ENCODE measurements at regions not wholly inside any gene's neighbourhood (a gene's known extent, or its start where the extent isn't known, plus 50 kb on each side); places are given as distances from the start of the nearest gene placed in this dataset.

- no peak for DNase-seq (ENCODE audit: low read depth in 1 of 2, low spot score in 2 of 2)
- H3K27ac ChIP-seq (ENCODE audit: low read depth, low read length), result no peak overlapping the region
- no peak for TF ChIP-seq SUZ12 (IDR thresholded peaks at IDR 0.05; ENCODE audit: low read length)
- TF ChIP-seq SP2 (IDR thresholded peaks at IDR 0.05; ENCODE audit: low read length), result no peak
- no peak for TF ChIP-seq CBX8 (IDR thresholded peaks at IDR 0.05; ENCODE audit: borderline replicate concordance, low read depth, low read length)
- no peak for TF ChIP-seq SIX5 (IDR thresholded peaks at IDR 0.05; ENCODE audit: low read depth, low read length)
- no peak for TF ChIP-seq ATF2 (IDR thresholded peaks at IDR 0.05; ENCODE audit: low read length)
- no peak for TF ChIP-seq MAFK (IDR thresholded peaks at IDR 0.05; ENCODE audit: low read depth, low read length)
- TF ChIP-seq SRF (IDR thresholded peaks at IDR 0.05; ENCODE audit: low read depth, low read length), result no peak
- no peak for TF ChIP-seq HDAC2 (IDR thresholded peaks at IDR 0.05; ENCODE audit: borderline replicate concordance in 1 of 2, low read depth in 2 of 2, low read length in 2 of 2)
- no peak for TF ChIP-seq CBX5 (IDR thresholded peaks at IDR 0.05; ENCODE audit: low read depth, low read length)
- no peak for TF ChIP-seq TAF1 (IDR thresholded peaks at IDR 0.05; ENCODE audit: low read depth, low read length)
- no peak for TF ChIP-seq KDM5A (IDR thresholded peaks at IDR 0.05; ENCODE audit: low read length)
- TF ChIP-seq ATF3 (IDR thresholded peaks at IDR 0.05; ENCODE audit: insufficient read depth, low read depth, low read length), result no peak
- TF ChIP-seq RBBP5 (IDR thresholded peaks at IDR 0.05; ENCODE audit: borderline replicate concordance, low read depth, low read length), result no peak
Measured at GRCh38 chr5:8034852-8035251, 165.9 kb downstream of the MTRR start.

More at GRCh38 chr5:8034852-8035251, 165.9 kb downstream of the MTRR start:
- Histone ChIP-seq H3K56ac (replicated peaks; ENCODE audit: insufficient read length, low read depth, low read length) (no peak overlapping the region), H3K23ac (ENCODE audit: insufficient read length) (no peak overlapping the region), H3K18ac (ENCODE audit: extremely low read depth, low read length) (no peak overlapping the region), H3K14ac (ENCODE audit: insufficient read length) (no peak overlapping the region), H3K4me3 (ENCODE audit: extremely low read depth in 1 of 4, insufficient read depth in 2 of 4, low read depth in 3 of 4, low read length in 4 of 4) (no peak overlapping the region), H3K23me2 (ENCODE audit: low read depth, low read length) (no peaks in the 10 kb centered on the region), H4K20me1 (replicated peaks in 1 of 2; ENCODE audit: control insufficient read depth in 1 of 2, insufficient read depth in 2 of 2, low read length in 2 of 2) (no peaks in the 10 kb centered on the region), H3K27me3 (replicated peaks in 1 of 4; ENCODE audit: control insufficient read depth in 3 of 4, extremely low read depth in 1 of 4, insufficient read depth in 3 of 4, low read length in 3 of 4) (no peaks in the 10 kb centered on the region), H2AFZ (ENCODE audit: low read length) (0 out of 2 replicates have a peak overlapping the region, but pooled peaks have one; percentile 70), H2BK12ac (ENCODE audit: low read depth, low read length) (no peak overlapping the region), H2BK15ac (ENCODE audit: low read length) (no peak overlapping the region), H4K8ac (ENCODE audit: extremely low read depth, insufficient read depth, low read length) (no peak overlapping the region), H2BK5ac (ENCODE audit: low read depth, low read length) (no peak overlapping the region), H3K4ac (replicated peaks; ENCODE audit: insufficient read length, low read depth, low read length) (no peak overlapping the region), H3K9ac (replicated peaks in 1 of 4; ENCODE audit: extremely low read depth in 1 of 4, low read depth in 3 of 4, low read length in 3 of 4) (no peak overlapping the region), H4K5ac (ENCODE audit: insufficient read length, low read depth, low read length) (no peak overlapping the region), H3K79me2 (ENCODE audit: control insufficient read depth in 1 of 2, insufficient read depth in 2 of 2, low read length in 2 of 2) (no peaks in the 10 kb centered on the region), H2BK20ac (ENCODE audit: low read length) (no peak overlapping the region), H3K4me1 (replicated peaks in 1 of 4; ENCODE audit: control insufficient read depth in 3 of 4, insufficient read depth in 4 of 4, low read length in 3 of 4) (no peaks in the 10 kb centered on the region), H2AK5ac (ENCODE audit: low read depth, low read length) (no peak overlapping the region), H3K4me2 (ENCODE audit: insufficient read depth in 1 of 2, low read depth in 2 of 2, low read length in 2 of 2) (no peak overlapping the region), H4K91ac (replicated peaks; ENCODE audit: insufficient read length, low read length) (no peak overlapping the region), H2BK120ac (replicated peaks; ENCODE audit: low read depth, low read length) (no peak overlapping the region), H3K9me3 (ENCODE audit: insufficient read depth in 2 of 2, low read depth in 1 of 2, low read length in 1 of 2) (no peaks in the 10 kb centered on the region), H3K79me1 (ENCODE audit: low read depth, low read length) (no peaks in the 10 kb centered on the region), H3K36me3 (ENCODE audit: control insufficient read depth in 2 of 4, insufficient read depth in 4 of 4, low read length in 3 of 4) (no peaks in the 10 kb centered on the region)
- POLR2A ChIA-PET (ENCODE audit: partially characterized antibody), result no interaction called here
- FAIRE-seq, result no peak
- CTCF ChIA-PET (ENCODE audit: partially characterized antibody), result interaction anchor here (0.7 to 1.2 kb wide), 2 partner anchors 106 to 556 kb away, joined by 3 read pairs; no protein-coding TSS in a partner anchor
- 69% methylated on average over 2 of the region's 6 CpGs; no CpG with 5 or more reads in 1 of the 2 experiments for WGBS, 2 experiments (ENCODE audit: extremely low coverage in 1 of 2, insufficient coverage in 1 of 2, insufficient read length in 1 of 2, insufficient replicate concordance in 2 of 2, low coverage in 1 of 2, low lambda C conversion rate in 2 of 2, missing lambda C conversion rate in 1 of 2)

Data from H1 (cell line).